Cardiac muscle cell (in vitro differentiated cells and primary cell): ENCODE measurements at regions not wholly inside any gene's neighbourhood (a gene's known extent, or its start where the extent isn't known, plus 50 kb on each side); places are given as distances from the start of the nearest gene placed in this dataset.

ENCODE experiments used
- DNase-seq, 2 donors: peaks; one replicate each; pipeline versions ENCODE4 v3.0.0 to v3.0.0-alpha.2; 2010 to 2017; ENCODE audit warnings: low read depth in 1 of 2, low spot score in 1 of 2
- H3K27ac ChIP-seq: fragments of 200-600 bp; sonication (generic); 2 replicates; pipeline ENCODE4 v1.5.1; 2016
- H3K27me3 ChIP-seq: fragments of 200-600 bp; sonication (generic); 2 replicates; pipeline ENCODE4 v1.6.0; 2016; ENCODE audit warnings: control low read depth
- H3K36me3 ChIP-seq: fragments of 200-600 bp; sonication (generic); 2 replicates; pipeline ENCODE4 v1.5.1; 2016; ENCODE audit warnings: control low read depth
- H3K4me1 ChIP-seq: fragments of 200-600 bp; sonication (generic); 2 replicates; pipeline ENCODE4 v1.8.1; 2017; ENCODE audit warnings: low read depth, mild to moderate bottlenecking, mixed run types
- H3K4me3 ChIP-seq: fragments of 200-600 bp; sonication (generic); 2 replicates; pipeline ENCODE4 v1.5.1; 2016; ENCODE audit warnings: mild to moderate bottlenecking
- H3K9me3 ChIP-seq: fragments of 200-600 bp; sonication (generic); 2 replicates; pipeline ENCODE4 v1.5.1; 2017; ENCODE audit warnings: low read depth, mild to moderate bottlenecking, control low read depth
- CTCF ChIP-seq: IDR thresholded peaks from 2 replicates; pipeline ENCODE4 v1.5.1; 2012; ENCODE audit warnings: low read depth, mild to moderate bottlenecking, low read length

GRCh38 chr2:3960106-3960505 lies 256.7 kb downstream of the DCDC2C start:
- no peaks in the 10 kb centered on the region for H3K36me3 ChIP-seq
- TF ChIP-seq CTCF: no peak
- H3K27me3 ChIP-seq: peaks cover 6% of the 10 kb centered on the region
- no peak for DNase-seq
- H3K27ac ChIP-seq: no peak overlapping the region
- H3K4me3 ChIP-seq: no peak overlapping the region
- no peaks in the 10 kb centered on the region for H3K9me3 ChIP-seq
- no peaks in the 10 kb centered on the region for H3K4me1 ChIP-seq

GRCh38 chr2:3962719-3963118 lies 259.3 kb downstream of the DCDC2C start:
- Histone ChIP-seq H3K27ac (no peak overlapping the region), H3K27me3 (no peaks in the 10 kb centered on the region), H3K4me1 (no peaks in the 10 kb centered on the region), H3K36me3 (no peaks in the 10 kb centered on the region), H3K4me3 (no peak overlapping the region), H3K9me3 (no peaks in the 10 kb centered on the region)
- TF ChIP-seq CTCF: no peak
- DNase-seq: no peak

- H3K27me3 ChIP-seq: no peaks in the 10 kb centered on the region
- no peaks in the 10 kb centered on the region for H3K9me3 ChIP-seq
- no peak overlapping the region for H3K4me3 ChIP-seq
- no peak for DNase-seq
- no peak overlapping the region for H3K27ac ChIP-seq
- TF ChIP-seq CTCF: no peak
- no peaks in the 10 kb centered on the region for H3K36me3 ChIP-seq
- H3K4me1 ChIP-seq: peaks cover 5% of the 10 kb centered on the region
These were observed 261.8 kb downstream of the DCDC2C start for GRCh38 chr2:3965211-3965610.

GRCh38 chr2:3965953-3966352 lies 262.6 kb downstream of the DCDC2C start:
- H3K27me3 ChIP-seq: no peaks in the 10 kb centered on the region
- H3K9me3 ChIP-seq: no peaks in the 10 kb centered on the region
- H3K27ac ChIP-seq: no peak overlapping the region
- no peak overlapping the region for H3K4me3 ChIP-seq
- no peak for TF ChIP-seq CTCF
- no peak for DNase-seq
- peaks cover 11% of the 10 kb centered on the region for H3K4me1 ChIP-seq
- H3K36me3 ChIP-seq: no peaks in the 10 kb centered on the region

- no peaks in the 10 kb centered on the region for H3K36me3 ChIP-seq
- H3K4me3 ChIP-seq: no peak overlapping the region
- no peaks in the 10 kb centered on the region for H3K27me3 ChIP-seq
- no peak for DNase-seq
- H3K4me1 ChIP-seq: peaks cover 11% of the 10 kb centered on the region
- TF ChIP-seq CTCF: no peak
- no peak overlapping the region for H3K27ac ChIP-seq
- H3K9me3 ChIP-seq: no peaks in the 10 kb centered on the region
These were observed 263.1 kb downstream of the DCDC2C start for GRCh38 chr2:3966470-3966869.

- Histone ChIP-seq H3K27me3 (no peaks in the 10 kb centered on the region), H3K27ac (no peak overlapping the region), H3K9me3 (no peaks in the 10 kb centered on the region), H3K4me3 (no peak overlapping the region), H3K4me1 (peaks cover 11% of the 10 kb centered on the region), H3K36me3 (no peaks in the 10 kb centered on the region)
- TF ChIP-seq CTCF: no peak
- DNase-seq: peak in 1 of 2 donors; percentile 38
These were observed 265.4 kb downstream of the DCDC2C start for GRCh38 chr2:3968736-3969135.
